C4-2B (cell line): ENCODE measurements at regions not wholly inside any gene's neighbourhood (a gene's known extent, or its start where the extent isn't known, plus 50 kb on each side); places are given as distances from the start of the nearest gene placed in this dataset.
"Not testable (repeated sequence)": the region's sequence is repeated elsewhere in the genome, so short reads cannot be mapped to it uniquely, and the experiment has no call there.

Source experiments
- H3K27ac ChIP-seq: fragments of 450-650 bp; 2 replicates; pipeline ENCODE4 v1.5.1; 2017
- ZFX ChIP-seq: fragments of 450-650 bp; IDR thresholded peaks from 2 replicates; pipeline ENCODE4 v1.6.1; 2017
- TF ChIP-seq, protein P1 (sequence below): fragments of 450-650 bp; conservative IDR thresholded peaks from 2 replicates; pipeline ENCODE4 v1.5.1; 2017; ENCODE audit warnings: mild to moderate bottlenecking

DNA sequence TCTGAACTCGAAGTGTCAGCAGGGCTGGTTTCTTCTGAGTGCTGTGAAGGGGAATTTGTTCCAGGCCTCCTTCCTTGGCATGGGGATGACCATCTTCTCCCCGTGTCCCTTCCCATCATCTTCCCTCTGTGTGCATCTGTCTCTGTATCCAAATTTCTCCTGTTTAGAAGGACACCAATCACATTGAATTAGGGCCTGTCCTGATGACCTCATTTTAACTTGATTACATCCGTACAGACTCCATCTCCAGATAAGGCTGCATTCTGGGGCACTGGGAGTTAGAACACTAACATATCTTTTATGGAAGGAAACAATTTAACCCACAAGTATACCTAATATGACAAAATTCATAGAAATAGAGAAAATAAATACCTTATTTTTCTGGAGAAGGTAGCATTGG is 76.8 kb upstream of the ANKRD1 start:
- no peak for TF ChIP-seq ZFX
- TF ChIP-seq, protein P1, sequence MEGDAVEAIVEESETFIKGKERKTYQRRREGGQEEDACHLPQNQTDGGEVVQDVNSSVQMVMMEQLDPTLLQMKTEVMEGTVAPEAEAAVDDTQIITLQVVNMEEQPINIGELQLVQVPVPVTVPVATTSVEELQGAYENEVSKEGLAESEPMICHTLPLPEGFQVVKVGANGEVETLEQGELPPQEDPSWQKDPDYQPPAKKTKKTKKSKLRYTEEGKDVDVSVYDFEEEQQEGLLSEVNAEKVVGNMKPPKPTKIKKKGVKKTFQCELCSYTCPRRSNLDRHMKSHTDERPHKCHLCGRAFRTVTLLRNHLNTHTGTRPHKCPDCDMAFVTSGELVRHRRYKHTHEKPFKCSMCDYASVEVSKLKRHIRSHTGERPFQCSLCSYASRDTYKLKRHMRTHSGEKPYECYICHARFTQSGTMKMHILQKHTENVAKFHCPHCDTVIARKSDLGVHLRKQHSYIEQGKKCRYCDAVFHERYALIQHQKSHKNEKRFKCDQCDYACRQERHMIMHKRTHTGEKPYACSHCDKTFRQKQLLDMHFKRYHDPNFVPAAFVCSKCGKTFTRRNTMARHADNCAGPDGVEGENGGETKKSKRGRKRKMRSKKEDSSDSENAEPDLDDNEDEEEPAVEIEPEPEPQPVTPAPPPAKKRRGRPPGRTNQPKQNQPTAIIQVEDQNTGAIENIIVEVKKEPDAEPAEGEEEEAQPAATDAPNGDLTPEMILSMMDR: no peak

DNA sequence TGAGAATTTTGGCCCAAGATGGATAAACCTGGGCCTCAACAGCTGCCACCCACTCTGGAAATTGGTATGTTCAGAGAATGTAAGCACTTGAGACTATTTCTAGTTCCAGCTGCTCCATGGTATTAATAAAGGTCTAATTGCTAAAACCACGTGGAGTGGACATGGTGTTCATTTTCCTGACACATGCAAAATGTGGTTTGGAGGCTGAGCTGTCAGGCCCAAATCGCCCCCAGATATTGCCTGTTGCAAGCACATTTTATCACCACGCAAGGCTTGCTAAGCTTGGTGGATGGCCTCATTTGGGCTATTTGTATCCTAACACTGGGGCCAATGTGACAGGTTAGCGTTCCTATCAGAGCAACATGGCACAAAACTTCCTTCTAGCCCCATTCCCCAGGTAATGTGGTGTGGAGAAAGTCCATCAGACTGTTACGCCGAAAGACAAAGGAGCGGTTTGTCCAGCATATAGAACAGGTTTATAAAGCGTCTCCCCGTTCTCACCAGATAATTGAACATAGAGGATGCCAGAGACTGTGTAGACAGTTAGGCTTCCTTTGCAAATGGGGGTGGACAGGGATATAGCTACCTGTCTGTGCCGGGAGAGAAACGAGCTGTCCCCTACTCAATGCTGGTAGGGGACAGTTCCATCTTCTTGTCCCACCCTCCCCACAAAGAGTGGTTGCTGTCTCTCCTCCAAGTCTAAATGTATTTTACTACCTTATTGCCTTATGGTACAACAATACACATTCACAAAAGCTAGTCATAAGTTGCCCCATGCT is 78.0 kb upstream of the ANKRD1 start:
- no peak overlapping the region for H3K27ac ChIP-seq
- TF ChIP-seq ZFX: no peak
- TF ChIP-seq, protein P1: no peak

More for the DNA sequence above, 76.8 kb upstream of the ANKRD1 start:
- no peak overlapping the region for H3K27ac ChIP-seq

DNA sequence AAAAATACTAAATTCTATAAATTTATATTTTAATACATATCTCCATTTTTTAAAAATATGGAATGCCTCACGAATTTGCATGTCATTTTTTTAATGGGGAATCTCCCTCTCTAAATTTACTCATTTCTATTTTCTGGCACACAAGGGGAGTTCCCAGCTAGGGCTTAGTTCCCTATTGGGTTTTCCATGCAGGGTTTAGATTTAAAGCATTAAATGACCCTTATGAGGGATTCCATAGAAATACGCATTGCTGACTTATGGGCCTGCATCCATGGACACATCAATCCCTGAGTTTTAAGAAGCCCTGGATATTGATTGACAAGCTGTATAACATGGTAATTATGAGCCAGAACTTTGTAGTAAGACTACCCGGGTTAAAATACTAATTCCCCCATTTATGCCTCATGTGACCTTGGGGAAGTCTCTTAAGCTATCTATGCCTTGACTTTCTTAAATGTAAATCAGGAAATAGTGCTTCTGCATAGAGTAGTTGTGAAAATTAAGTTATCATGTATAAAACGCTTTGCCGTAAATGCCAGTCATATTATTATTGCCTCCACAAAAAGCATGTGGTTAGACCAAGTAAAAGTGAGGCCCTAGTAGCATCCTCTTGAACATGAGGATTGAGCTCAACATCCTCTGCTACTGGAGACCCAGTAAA is 78.8 kb upstream of the ANKRD1 start:
- no peak overlapping the region for H3K27ac ChIP-seq
- TF ChIP-seq ZFX: no peak
- TF ChIP-seq, protein P1: no peak

DNA sequence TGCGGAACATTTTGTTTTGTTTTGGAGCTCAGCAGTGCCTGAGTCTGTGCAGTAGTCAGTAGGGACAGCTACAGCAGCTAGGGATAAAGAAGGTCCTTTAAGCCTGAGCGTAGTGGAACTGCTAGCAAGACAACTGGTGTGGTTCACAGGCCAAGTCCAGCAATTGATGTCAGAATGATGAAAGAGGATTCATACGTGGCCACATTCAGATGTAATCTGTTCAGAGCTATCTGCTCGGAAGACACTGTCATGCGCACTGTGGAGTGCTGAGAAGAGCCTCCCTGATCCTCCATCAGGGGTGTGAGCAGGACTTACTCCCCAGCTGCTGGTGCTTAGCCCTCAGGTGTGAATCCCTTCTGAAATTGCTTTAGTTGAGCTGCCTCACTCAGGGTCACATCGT is 79.6 kb upstream of the ANKRD1 start:
- TF ChIP-seq, protein P1: no peak
- H3K27ac ChIP-seq: no peak overlapping the region

DNA sequence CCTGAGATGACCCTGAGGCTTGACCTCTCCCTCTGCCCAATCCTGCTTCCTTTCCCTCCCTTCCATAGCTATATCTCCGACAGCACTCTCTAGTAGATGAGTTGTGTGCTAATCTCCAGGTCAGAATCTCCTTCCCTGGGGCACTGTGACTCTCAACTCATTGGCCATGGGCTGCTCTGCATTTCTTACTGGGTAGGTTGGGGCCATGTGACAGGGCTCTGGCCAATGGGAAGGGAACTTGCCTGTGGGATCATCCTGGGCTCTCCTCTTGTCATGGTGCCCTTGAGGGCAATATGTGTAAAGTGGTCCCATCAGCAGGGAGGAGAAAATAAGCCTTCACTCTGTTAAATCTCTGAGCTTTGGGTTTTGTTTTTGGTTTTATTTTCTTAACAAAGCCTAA is 80.1 kb upstream of the ANKRD1 start:
- no peak for TF ChIP-seq ZFX
- TF ChIP-seq, protein P1: no peak
- no peak overlapping the region for H3K27ac ChIP-seq

DNA sequence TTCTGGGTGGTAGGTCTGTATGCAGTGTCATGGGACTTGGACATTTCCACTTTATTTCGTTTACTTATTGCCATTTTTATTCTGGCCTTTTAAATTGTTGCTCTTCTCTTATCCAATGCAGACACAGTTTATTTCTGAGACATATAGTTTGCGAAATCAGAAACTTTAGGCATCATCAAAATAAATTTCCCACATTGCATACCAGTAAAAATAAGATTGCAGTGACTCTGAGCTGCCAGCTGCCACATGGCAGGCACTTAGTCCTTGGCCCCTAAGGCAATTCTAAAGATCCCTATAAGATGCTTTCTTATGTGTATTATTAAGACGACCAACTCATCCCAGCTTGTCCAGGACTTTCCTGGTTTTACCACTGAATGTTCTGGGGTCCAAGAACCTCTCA is 81.8 kb upstream of the ANKRD1 start:
- no peak overlapping the region for H3K27ac ChIP-seq
- TF ChIP-seq ZFX: no peak
- TF ChIP-seq, protein P1: no peak

DNA sequence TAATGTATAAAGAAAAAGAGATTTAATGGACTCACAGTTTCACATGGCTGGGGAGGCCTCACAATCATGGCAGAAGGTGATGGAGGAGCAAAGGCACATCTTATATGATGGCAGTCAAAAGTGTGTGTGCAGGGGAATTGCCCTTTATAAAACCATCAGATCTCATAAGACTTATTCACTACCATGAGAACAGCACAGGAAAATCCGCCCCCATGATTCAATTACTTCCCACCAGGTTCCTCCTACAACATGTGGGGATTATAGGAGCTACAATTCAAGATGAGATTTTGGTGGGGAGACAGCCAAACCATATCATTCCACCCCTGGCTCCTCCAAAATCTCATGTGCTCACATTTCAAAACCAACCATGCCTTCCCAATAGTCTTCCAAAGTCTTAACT is 82.5 kb upstream of the ANKRD1 start:
- not testable (repeated sequence) for H3K27ac ChIP-seq

DNA sequence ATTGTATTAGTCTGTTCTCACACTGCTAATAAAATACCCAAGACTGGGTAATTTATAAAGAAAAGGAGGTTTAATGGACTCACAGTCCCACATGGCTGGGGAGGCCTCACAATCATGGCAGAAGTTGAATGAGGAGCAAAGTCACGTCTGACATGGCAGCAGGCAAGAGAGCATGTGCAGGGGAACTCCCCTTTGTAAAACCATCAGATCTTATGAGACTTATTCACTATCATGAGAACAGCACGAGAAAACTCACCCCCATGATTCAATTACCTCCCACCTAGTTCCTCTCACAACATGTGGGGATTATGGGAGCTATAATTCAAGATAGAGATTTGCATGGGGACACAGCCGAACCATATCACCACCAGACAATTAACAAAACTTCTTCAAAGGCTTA is 84.4 kb upstream of the ANKRD1 start:
- H3K27ac ChIP-seq: not testable (repeated sequence)
